Suprapubic skin (tissue), 4 donors: ENCODE measurements at regions not wholly inside any gene's neighbourhood (a gene's known extent, or its start where the extent isn't known, plus 50 kb on each side); places are given as distances from the start of the nearest gene placed in this dataset.

Experiments
- CTCF ChIP-seq, 2 donors: fragments of 200-600 bp in 1 of 2; fragments of 450-650 bp in 1 of 2; sonication (generic) in 1 of 2; IDR thresholded peaks; one replicate each; pipeline ENCODE4 v1.5.1; 2016 to 2019; ENCODE audit warnings: antibody characterized with exemption in 2 of 2, mild to moderate bottlenecking in 1 of 2, moderate library complexity in 1 of 2
- EP300 ChIP-seq: sonication (generic); formaldehyde crosslinking; IDR thresholded peaks from one replicate; pipeline ENCODE4 v1.6.1; 2017; ENCODE audit warnings: antibody characterized with exemption
- POLR2A ChIP-seq, 2 donors: fragments of 450-650 bp; IDR thresholded peaks; one replicate each; pipeline ENCODE4 v1.6.1; 2017; ENCODE audit warnings: antibody characterized with exemption in 2 of 2, mild to moderate bottlenecking in 2 of 2, moderate library complexity in 2 of 2
- POLR2AphosphoS5 ChIP-seq, 3 donors: sonication (generic); formaldehyde crosslinking; IDR thresholded peaks; one replicate each; pipeline ENCODE4 v1.6.1; 2017; ENCODE audit warnings: antibody characterized with exemption in 3 of 3

- TF ChIP-seq CTCF (IDR thresholded peaks at IDR 0.05) (no peak), POLR2A (IDR thresholded peaks at IDR 0.05) (no peak), POLR2AphosphoS5 (IDR thresholded peaks at IDR 0.05) (no peak), EP300 (no peak)
Measured at GRCh38 chr3:88469216-88469615, 319.5 kb downstream of the C3orf38 start.
